Uterus (tissue), 3 donors: ENCODE measurements at regions not wholly inside any gene's neighbourhood (a gene's known extent, or its start where the extent isn't known, plus 50 kb on each side); places are given as distances from the start of the nearest gene placed in this dataset.

Experiments
- DNase-seq, 2 donors: peaks; one replicate each; pipeline ENCODE4 v3.0.0-alpha.2; 2019 to 2020
- H3K27ac ChIP-seq, 2 donors: fragments of 200-600 bp; sonication (generic); 1 replicate in 1 of 2; 2 replicates in 1 of 2; pipeline ENCODE4 v1.5.1; 2016 to 2018
- H3K27me3 ChIP-seq, 2 donors: fragments of 200-600 bp; sonication (generic); one replicate each; pipeline ENCODE4 v1.5.1; 2018 to 2019; ENCODE audit warnings: control low read depth in 1 of 2
- H3K36me3 ChIP-seq, 2 donors: fragments of 200-600 bp; sonication (generic); one replicate each; pipeline ENCODE4 v1.5.1; 2019; ENCODE audit warnings: control low read depth in 1 of 2
- H3K4me1 ChIP-seq, 2 donors: fragments of 200-600 bp; sonication (generic); one replicate each; pipeline ENCODE4 v1.5.1; 2018 to 2019; ENCODE audit warnings: control low read depth in 1 of 2
- H3K4me3 ChIP-seq, 2 donors: fragments of 200-600 bp; sonication (generic); 1 replicate in 1 of 2; 2 replicates in 1 of 2; pipeline ENCODE4 v1.5.1; 2018 to 2019; ENCODE audit warnings: mild to moderate bottlenecking in 1 of 2
- H3K9me3 ChIP-seq, 2 donors: fragments of 200-600 bp; sonication (generic); one replicate each; pipeline ENCODE4 v1.5.1; 2019; ENCODE audit warnings: control low read depth in 1 of 2
- CTCF ChIP-seq, 4 experiments: fragments of 200-600 bp in 2 of 4; fragments of 450-650 bp in 2 of 4; sonication (generic) in 2 of 4; IDR thresholded peaks; one replicate each; pipeline ENCODE4 v1.5.1; 2016 to 2019; ENCODE audit warnings: antibody characterized with exemption in 4 of 4, mild to moderate bottlenecking in 2 of 4, moderate library complexity in 1 of 4
- POLR2A ChIP-seq, 2 donors: fragments of 450-650 bp; IDR thresholded peaks; one replicate each; pipeline ENCODE4 v1.6.1; 2016; ENCODE audit warnings: antibody characterized with exemption in 2 of 2, mild to moderate bottlenecking in 1 of 2, moderate library complexity in 1 of 2
- intact Hi-C: fragments of 100-400 bp; cut with DNase I; formaldehyde crosslinking; loops from one replicate; pipeline ENCODE4 v1.15.1; 2023; ENCODE audit warnings: low total_unique reads
- donor health status: DM: yes; HTN: yes; CAD: no.

GRCh38 chr2:153235516-153235915 lies 243.0 kb downstream of the RPRM start:
- no peak for DNase-seq
- Histone ChIP-seq H3K9me3 (no peaks in the 10 kb centered on the region), H3K4me3 (no peak overlapping the region), H3K27me3 (no peaks in the 10 kb centered on the region), H3K27ac (no peak overlapping the region), H3K4me1 (no peaks in the 10 kb centered on the region), H3K36me3 (no peaks in the 10 kb centered on the region)
- TF ChIP-seq POLR2A (IDR thresholded peaks at IDR 0.05) = no peak
- TF ChIP-seq CTCF (IDR thresholded peaks at IDR 0.05) = no peak
- intact Hi-C loops = no loop called here

GRCh38 chr2:153232464-153232863 lies 246.1 kb downstream of the RPRM start:
- no peak overlapping the region for H3K4me3 ChIP-seq
- no peaks in the 10 kb centered on the region for H3K36me3 ChIP-seq
- intact Hi-C loops = no loop called here
- no peak overlapping the region for H3K27ac ChIP-seq
- H3K4me1 ChIP-seq = no peaks in the 10 kb centered on the region
- H3K9me3 ChIP-seq = no peaks in the 10 kb centered on the region
- TF ChIP-seq POLR2A (IDR thresholded peaks at IDR 0.05) (no peak), CTCF (IDR thresholded peaks at IDR 0.05) (no peak)
- no peaks in the 10 kb centered on the region for H3K27me3 ChIP-seq
- no peak for DNase-seq

GRCh38 chr2:153230977-153231376 lies 247.6 kb downstream of the RPRM start:
- H3K27ac ChIP-seq = no peak overlapping the region

GRCh38 chr2:153228904-153229303 lies 249.7 kb downstream of the RPRM start:
- no peaks in the 10 kb centered on the region for H3K36me3 ChIP-seq
- intact Hi-C loops = no loop called here
- no peak overlapping the region for H3K4me3 ChIP-seq
- H3K4me1 ChIP-seq = no peaks in the 10 kb centered on the region
- peaks cover 0 to 3% of the 10 kb centered on the region in 2 donors for H3K9me3 ChIP-seq
- DNase-seq = peak in 1 of 2 donors; percentile 26
- no peaks in the 10 kb centered on the region for H3K27me3 ChIP-seq
- TF ChIP-seq CTCF (IDR thresholded peaks at IDR 0.05) = no peak
- no peak for TF ChIP-seq POLR2A (IDR thresholded peaks at IDR 0.05)
- H3K27ac ChIP-seq = no peak overlapping the region

More at GRCh38 chr2:153230977-153231376, 247.6 kb downstream of the RPRM start:
- H3K9me3 ChIP-seq = no peaks in the 10 kb centered on the region
- no peaks in the 10 kb centered on the region for H3K4me1 ChIP-seq
- no peaks in the 10 kb centered on the region for H3K36me3 ChIP-seq
- H3K4me3 ChIP-seq = no peak overlapping the region
- DNase-seq = no peak
- no peaks in the 10 kb centered on the region for H3K27me3 ChIP-seq
- intact Hi-C loops = no loop called here
- TF ChIP-seq CTCF (IDR thresholded peaks at IDR 0.05) = no peak
- TF ChIP-seq POLR2A (IDR thresholded peaks at IDR 0.05) = no peak

GRCh38 chr2:153227981-153228380 lies 250.6 kb downstream of the RPRM start:
- Histone ChIP-seq H3K36me3 (no peaks in the 10 kb centered on the region), H3K4me1 (no peaks in the 10 kb centered on the region), H3K4me3 (no peak overlapping the region), H3K9me3 (peaks cover 0 to 3% of the 10 kb centered on the region in 2 donors), H3K27ac (no peak overlapping the region), H3K27me3 (no peaks in the 10 kb centered on the region)
- TF ChIP-seq POLR2A (IDR thresholded peaks at IDR 0.05) (no peak), CTCF (IDR thresholded peaks at IDR 0.05) (no peak)
- intact Hi-C loops = no loop called here
- no peak for DNase-seq
